ENCODE measurements at regions not wholly inside any gene's neighbourhood (a gene's known extent, or its start where the extent isn't known, plus 50 kb on each side); places are given as distances from the start of the nearest gene placed in this dataset.
"Not testable (repeated sequence)": the region's sequence is repeated elsewhere in the genome, so short reads cannot be mapped to it uniquely, and the experiment has no call there.

GRCh38 chr13:63554157-63554556 is 2138.5 kb upstream of the PCDH20 start:
- no peak for DNase-seq

DNA sequence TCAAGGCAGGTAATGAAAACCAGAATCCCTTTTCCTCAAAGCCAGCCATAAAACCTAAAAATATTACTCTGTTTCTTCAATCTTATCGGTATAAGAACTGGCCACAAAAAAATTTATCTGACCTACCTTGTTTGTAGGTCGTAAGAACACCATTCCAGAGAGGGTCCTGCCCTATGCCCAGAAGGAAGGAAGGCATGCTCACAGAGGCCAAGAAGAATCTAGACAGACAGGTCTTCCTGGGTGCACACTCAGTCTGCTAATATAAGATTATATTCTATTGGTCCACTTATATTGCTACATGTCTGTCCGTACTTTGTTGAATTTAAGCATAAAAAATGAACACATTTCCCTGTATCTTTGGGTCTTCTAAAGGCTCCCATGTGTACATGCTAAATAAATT is 2136.1 kb upstream of the PCDH20 start:
- DNase-seq = no peak

GRCh38 chr13:63546524-63546923 is 2130.9 kb upstream of the PCDH20 start:
- no peak for DNase-seq

GRCh38 chr13:63542770-63543169 is 2127.1 kb upstream of the PCDH20 start:
- DNase-seq = no peak

- no peak for DNase-seq
Measured at GRCh38 chr13:63541336-63541735, 2125.7 kb upstream of the PCDH20 start.

DNA sequence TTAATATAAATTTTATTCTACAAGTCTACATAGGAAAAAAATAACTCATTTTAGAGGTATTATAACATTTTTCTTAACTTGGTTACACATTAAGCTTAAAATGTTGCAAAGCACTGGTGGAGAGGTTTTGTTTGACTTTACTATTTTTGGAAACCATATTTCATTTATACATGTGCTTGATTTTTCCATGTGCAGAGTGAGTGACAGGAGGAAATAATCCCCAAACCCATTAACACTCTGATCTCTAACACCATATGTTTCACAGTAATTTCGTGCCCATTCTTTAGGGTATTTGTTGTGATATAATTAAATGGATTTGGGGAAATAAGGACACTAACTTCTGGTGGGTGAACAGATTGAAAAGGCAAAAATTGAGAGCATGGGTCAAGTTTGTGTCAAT is 2124.4 kb upstream of the PCDH20 start:
- DNase-seq = no peak

GRCh38 chr13:63517371-63517770 is 2101.7 kb upstream of the PCDH20 start:
- DNase-seq = no peak

GRCh38 chr13:63516124-63516523 is 2100.5 kb upstream of the PCDH20 start:
- DNase-seq = no peak

GRCh38 chr13:63514886-63515285 is 2099.2 kb upstream of the PCDH20 start:
- no peak for DNase-seq

- DNase-seq = no peak
Measured at GRCh38 chr13:63512095-63512494, 2096.4 kb upstream of the PCDH20 start.

GRCh38 chr13:63501702-63502101 is 2086.1 kb upstream of the PCDH20 start:
- no peak for DNase-seq

- DNase-seq = no peak
Measured at GRCh38 chr13:63497601-63498000, 2082.0 kb upstream of the PCDH20 start.

DNA sequence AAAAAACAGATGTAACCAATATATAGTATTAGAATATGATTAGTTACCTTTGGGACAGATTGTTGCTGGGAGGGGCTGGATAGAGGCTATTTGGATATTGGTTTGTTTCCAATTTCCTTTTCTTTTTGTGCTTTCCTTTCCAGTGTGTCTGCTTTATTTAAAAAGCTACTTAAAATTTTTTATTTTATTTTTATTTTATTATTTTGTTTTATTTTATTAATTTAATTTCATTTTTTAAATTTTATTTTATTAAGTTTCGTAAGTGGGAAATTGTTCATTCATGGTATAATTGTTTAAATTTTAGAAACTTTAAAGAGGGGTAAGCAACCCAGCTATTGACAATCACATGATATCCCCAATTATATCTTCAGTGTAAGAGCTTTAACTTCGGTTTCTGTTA is 2077.0 kb upstream of the PCDH20 start:
- DNase-seq = no peak

GRCh38 chr13:63490149-63490548 is 2074.5 kb upstream of the PCDH20 start:
- no peak for DNase-seq

DNA sequence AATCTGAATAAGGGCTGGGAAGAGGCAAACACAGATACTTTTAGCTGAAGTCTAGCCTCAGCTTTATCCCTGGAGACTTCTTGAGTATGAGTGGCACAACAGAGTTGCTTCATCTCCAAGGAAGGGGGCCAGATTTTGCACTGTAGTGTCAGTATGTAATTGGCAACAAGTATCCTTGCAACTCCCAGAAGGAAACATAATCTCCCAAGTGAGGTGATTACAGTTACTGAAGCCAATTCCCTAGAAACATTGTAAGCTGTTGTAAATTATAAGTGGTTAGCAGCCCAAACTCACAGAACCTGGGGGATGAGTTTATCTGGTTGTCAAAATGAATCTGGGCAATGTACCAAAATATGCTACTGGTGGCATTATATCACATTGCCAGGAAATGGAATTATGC is 2065.7 kb upstream of the PCDH20 start:
- DNase-seq = no peak

DNA sequence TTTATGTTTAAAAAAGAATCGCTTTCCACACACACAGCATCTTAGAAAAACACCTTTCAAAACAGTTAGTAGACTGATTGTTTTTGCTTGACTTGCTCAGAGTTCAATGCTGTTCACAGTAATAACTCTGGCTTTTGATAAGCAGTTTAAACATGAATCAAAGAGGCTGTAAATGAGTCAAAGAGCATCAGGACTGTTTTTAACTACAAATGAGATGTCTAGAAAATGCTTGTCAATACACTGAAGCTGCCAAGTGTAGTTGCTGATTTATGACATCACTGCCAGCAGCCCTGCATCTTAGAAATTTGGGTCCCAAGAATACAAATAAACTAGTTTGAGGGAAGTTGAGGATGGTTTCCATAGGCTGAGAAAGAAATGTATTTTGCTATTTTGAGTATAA is 2057.1 kb upstream of the PCDH20 start:
- no peak for DNase-seq

- DNase-seq = no peak
Measured at GRCh38 chr13:63463782-63464610, 2048.3 kb upstream of the PCDH20 start.

DNA sequence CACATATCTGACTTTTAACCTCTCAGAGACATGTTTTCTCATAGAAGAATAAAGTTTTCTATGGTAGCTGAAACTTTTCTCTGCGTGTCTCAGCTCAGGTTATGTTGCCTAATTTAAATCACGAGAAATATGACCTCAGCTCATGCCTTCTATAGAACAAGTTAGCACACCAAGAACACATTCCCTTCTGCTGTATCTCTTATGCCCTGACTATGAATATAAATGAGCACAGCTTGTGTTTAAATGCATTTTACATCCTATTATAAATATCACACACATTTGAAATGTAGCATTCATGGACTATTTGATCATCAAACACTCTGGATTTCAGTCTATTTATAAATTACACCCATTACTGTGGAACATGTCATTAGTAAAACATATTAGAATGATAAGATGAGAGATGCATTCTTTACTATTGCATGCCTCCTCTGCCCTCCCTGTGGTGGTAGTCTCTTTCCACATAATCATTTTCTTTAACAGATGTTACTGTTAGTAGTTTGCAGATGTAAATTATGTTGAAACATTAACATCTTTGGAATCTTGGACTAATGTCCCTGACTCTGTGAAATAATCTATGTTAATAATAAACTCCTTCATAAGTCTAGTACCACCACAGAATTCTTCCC is 2044.9 kb upstream of the PCDH20 start:
- DNase-seq = no peak

- DNase-seq = no peak
Measured at GRCh38 chr13:63457186-63457585, 2041.5 kb upstream of the PCDH20 start.

- DNase-seq = peak; percentile 16
Measured at GRCh38 chr13:63455938-63456337, 2040.3 kb upstream of the PCDH20 start.

GRCh38 chr13:63449550-63449949 is 2033.9 kb upstream of the PCDH20 start:
- no peak for DNase-seq

DNA sequence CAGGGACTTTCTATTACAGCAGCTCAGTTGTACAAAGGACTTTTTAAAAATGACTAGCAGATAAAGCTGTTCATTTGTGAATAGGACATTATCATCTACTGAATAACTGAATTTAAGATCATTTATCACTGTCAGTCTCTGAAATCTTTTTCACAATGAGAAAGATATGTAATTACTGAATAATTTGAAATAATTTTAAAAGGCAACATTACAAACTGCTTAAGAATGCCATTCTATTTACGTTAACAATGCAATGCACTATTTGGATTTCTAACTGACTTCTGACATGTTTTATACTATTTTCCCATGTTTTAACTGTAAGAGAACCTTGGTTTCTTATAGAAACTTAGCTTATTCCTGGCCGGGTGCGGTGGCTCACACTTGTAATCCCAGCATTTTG is 2033.0 kb upstream of the PCDH20 start:
- DNase-seq = no peak

GRCh38 chr13:63446329-63446728 is 2030.7 kb upstream of the PCDH20 start:
- no peak for DNase-seq

- DNase-seq = not testable (repeated sequence)
Measured at GRCh38 chr13:63444225-63444624, 2028.6 kb upstream of the PCDH20 start.

GRCh38 chr13:63438951-63439350 is 2023.3 kb upstream of the PCDH20 start:
- no peak for DNase-seq

All from NCI-H1694 treated with DMSO at 0.1 percent for 48 hours (cell line).